Fibroblast of mammary gland (primary cell): ENCODE measurements at regions not wholly inside any gene's neighbourhood (a gene's known extent, or its start where the extent isn't known, plus 50 kb on each side); places are given as distances from the start of the nearest gene placed in this dataset.

Source experiments
- DNase-seq: peaks from one replicate; pipeline ENCODE4 v3.0.0-alpha.2; 2010; ENCODE audit warnings: low read depth
- H3K4me3 ChIP-seq: 2 replicates; pipeline ENCODE4 v1.5.1; 2011; ENCODE audit warnings: low read depth, mild to moderate bottlenecking, low read length, moderate library complexity; ENCODE audit not compliant: control insufficient read depth
- CTCF ChIP-seq: conservative IDR thresholded peaks from 2 replicates; pipeline ENCODE4 v1.5.1; 2011; ENCODE audit warnings: low read depth, low read length, inconsistent platforms; ENCODE audit not compliant: control insufficient read depth, insufficient read depth

- H3K4me3 ChIP-seq = no peak overlapping the region
- no peak for TF ChIP-seq CTCF
- DNase-seq = no peak
Observed at GRCh38 chr13:72150502-72150901, 283.5 kb upstream of the DACH1 start.

DNA sequence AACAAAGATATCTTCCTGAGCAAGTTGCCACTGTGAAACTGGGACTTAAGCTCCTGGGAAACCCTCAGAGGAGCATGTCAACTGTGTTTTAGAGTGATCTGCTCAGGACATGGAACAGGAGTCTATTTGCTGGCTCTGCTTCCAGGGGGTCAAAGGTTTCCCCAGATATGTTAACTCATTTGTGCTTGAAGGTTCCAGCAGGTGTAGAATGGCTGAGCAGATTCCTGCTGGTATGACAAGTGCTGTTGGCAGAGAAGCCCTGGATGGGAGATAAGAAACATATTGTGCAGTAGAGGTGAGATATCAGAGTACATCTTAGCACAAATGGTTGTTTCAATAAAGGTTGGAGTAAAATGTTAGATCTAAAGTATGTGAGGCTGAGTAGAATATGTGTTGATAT, 282.7 kb upstream of the DACH1 start:
- DNase-seq = no peak
- no peak overlapping the region for H3K4me3 ChIP-seq
- no peak for TF ChIP-seq CTCF

DNA sequence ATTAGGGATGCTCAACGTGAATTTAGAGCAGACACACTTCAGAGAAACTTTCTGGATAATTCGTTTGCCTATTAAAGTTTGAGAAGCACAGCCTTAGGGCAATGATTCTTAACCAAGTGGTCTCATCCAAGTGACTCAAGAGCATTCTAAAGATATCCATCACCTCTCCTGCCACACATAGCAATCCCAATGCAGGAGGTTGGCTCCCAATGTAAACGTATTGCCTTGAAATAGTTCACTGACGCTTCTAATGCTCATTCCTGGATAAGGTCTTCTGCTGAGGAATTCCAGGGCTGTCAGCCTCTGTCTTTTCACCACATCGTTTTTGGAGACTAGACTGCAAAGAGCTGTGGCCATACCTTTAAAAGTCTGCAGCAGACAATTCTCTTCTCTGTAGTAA, 279.8 kb upstream of the DACH1 start:
- H3K4me3 ChIP-seq = no peak overlapping the region
- no peak for DNase-seq
- no peak for TF ChIP-seq CTCF

DNA sequence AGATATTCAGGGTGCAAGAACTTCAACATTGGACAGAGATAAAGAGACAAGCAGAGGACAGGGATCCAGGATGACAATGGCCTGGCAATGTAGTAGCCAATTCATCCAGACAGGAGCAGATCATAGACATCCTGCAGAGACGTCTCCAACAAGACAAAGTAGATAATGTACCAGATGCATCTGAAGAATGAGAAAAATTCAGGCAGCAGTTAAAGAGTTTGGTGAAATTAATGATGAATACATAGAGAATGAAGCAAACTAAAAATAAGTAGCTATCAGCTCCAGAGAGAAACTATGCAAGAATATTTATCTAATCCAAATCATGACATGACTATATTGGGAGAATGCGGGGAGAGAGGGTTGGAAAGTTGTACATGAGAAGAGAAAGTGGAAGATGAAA, 278.4 kb upstream of the DACH1 start:
- no peak for DNase-seq
- TF ChIP-seq CTCF = no peak

DNA sequence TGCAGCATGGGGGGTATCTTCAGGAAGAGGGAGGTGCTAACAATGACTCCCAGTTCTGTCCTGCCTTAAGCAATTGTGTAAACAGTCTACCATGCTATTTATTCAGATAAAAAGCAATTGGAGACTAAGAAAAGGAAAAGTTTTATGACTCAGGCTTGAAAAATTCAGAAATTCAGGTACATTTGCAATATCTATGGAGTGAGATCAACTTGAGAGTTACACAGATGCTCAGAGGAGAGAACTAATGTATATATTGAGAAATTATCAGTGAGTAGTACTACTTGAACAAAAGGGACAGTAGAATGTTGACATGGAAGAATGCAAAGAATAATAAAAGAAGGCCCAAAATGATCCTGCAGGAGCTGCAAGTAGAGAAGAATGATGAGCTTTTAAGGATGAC, 277.6 kb upstream of the DACH1 start:
- no peak for DNase-seq
- no peak overlapping the region for H3K4me3 ChIP-seq
- TF ChIP-seq CTCF = no peak

More for the DNA sequence above, 278.4 kb upstream of the DACH1 start:
- no peak overlapping the region for H3K4me3 ChIP-seq

DNA sequence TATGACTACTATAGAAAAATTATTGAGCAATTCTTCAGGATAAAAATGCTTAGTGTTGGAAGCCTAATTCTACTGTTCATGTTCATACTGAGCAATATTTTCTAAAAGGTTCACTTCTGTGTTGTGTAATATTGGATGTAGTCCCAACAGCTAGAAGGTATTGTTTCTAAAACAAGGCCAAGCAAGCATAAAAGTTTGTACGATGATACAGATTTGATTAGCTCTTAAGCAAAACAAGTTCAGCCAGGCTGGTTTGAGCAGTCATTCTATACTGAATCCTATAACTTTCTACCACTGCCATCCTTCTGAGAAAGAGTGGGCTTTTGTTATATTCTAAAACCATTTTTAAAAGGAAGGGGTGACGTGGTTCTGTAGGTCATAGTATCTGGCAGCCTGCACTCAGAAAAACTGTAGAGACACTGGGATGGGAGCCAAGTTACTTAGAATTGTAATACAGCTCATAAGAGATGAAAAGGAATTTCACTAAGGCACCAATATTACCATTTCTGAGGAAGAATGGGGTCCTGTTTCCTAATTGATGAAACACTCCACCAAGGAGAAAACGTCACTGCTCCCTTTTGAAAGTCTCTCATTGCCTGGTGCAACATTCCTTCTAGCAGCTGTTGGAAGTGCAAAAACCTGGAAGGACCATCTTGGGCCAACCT, 275.0 kb upstream of the DACH1 start:
- H3K4me3 ChIP-seq = no peak overlapping the region
- DNase-seq = peak; percentile 8
- no peak for TF ChIP-seq CTCF

- TF ChIP-seq CTCF = no peak
- H3K4me3 ChIP-seq = no peak overlapping the region
- no peak for DNase-seq
Observed at GRCh38 chr13:72139192-72139591, 272.2 kb upstream of the DACH1 start.
